Mucosa of gallbladder (tissue), 1 donor: ENCODE measurements at regions not wholly inside any gene's neighbourhood (a gene's known extent, or its start where the extent isn't known, plus 50 kb on each side); places are given as distances from the start of the nearest gene placed in this dataset.
"Not testable (repeated sequence)": the region's sequence is repeated elsewhere in the genome, so short reads cannot be mapped to it uniquely, and the experiment has no call there.

Experiments used
- DNase-seq: peaks from one replicate; pipeline ENCODE4 v3.0.0-alpha.2; 2020; ENCODE audit warnings: low spot score
- donor health status: DM: no; HTN: no; CAD: no.

DNA sequence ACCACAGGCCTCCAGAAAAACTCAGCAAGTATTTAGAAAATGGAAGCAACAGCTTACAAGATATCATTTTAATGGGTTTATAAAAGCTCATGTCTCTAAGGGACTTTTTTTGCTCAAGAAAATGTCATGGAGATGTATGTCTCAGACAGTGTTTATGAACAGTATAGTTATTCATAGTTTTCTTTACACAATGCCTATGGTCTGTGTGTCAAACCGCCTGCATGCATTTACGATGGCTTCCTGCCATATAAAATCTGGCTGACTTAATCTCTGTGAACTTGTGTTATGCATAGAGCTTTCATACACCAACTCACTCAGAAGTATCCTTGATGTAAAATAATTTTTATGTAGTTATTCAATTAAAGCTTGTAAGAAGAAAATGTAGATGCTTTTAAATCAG lies 1314.2 kb upstream of the LRRTM3 start:
- DNase-seq: no peak

DNA sequence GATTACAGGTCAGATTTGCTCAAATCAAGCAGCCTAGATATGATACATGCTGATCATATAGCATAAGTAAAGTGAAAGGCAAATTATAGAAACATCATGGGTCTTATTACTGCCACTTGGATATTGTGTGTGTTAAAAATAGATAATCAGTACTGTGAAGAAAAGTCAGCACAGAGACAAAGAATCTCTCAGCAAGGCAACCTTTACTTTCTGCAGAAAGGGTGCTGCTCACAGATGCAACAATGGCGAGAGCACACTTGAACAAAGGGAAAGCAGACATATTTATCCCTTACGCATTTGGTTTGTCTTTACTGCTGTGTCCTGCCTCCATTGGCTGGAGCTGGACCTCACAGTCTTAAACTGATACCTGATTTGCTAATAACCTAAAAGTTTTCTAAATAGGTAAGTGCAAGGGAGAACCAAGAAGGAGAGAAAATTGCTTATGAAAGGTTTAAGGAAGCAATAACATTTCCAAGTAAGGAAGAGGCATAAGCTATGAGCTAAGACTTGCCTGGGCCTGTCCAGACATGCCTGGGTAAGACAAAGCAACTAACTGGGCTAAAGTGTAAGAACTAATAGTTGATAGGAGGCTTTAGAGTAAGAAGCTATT lies 1310.8 kb upstream of the LRRTM3 start:
- DNase-seq: no peak

DNA sequence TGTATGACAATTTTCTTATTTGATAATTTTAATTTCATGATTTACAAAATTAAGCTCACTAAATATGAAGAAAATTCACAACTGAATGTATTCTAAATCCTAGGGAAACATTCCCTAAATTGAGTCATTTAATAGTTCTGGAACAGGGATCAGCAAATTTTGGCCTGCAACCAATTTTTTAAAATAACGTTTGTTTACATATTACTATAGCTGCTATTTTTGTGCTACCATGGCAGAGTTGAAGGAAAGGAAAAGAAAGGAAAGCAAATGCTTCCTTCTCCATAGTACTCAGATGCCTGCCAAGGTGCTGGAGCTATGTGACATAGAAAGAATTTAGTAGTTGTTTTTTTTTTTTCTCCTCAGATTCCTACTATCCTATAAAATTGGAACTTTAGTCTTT lies 1307.7 kb upstream of the LRRTM3 start:
- DNase-seq: no peak

DNA sequence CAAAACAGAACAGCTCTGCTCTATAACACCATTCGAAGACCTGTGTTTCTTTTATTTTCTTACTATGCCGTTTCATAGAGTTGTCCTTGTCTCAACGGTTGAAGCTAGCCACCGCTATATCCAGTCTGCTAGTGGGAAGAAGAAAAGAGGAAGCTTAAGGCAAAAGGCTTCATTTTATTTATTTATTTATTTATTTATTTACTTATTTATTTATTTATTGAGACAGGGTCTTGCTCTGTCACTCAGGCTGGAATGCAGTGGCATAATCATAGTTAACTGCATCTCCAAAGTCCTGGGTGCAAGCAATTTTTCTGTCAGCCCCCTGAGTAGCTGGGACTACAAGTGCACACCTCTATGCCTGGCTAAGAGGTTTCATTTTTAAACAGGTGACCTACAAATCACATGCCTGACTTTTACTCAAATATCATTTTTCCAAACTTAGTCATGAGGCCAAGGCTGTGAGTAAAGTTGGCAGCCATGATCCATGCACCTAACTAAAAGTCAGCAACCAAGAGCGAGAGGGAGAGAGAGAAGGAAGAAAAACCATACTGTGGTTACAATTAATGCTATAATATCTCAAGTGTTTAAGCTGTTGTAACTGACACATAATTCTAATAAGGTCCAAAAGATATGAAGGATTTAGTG lies 1305.3 kb upstream of the LRRTM3 start:
- DNase-seq: no peak

DNA sequence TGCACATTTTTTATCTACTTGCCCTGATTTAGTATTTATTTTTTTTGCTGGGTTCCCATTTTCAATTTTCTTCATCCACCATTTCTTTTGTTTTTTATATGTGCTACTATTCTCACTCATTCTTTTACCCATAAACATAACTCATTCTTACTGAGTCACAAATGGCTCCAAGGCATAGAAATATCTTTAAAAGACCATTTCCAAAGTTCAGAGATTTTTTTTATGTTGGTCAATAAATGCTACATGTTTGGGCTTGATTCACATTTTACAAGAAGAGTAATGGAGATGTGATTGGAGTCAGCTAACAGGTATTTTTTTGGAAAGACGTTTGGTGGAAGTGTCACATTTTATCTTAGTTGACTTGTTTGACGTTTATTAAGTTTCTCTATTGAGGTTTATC lies 1303.2 kb upstream of the LRRTM3 start:
- DNase-seq: no peak

DNA sequence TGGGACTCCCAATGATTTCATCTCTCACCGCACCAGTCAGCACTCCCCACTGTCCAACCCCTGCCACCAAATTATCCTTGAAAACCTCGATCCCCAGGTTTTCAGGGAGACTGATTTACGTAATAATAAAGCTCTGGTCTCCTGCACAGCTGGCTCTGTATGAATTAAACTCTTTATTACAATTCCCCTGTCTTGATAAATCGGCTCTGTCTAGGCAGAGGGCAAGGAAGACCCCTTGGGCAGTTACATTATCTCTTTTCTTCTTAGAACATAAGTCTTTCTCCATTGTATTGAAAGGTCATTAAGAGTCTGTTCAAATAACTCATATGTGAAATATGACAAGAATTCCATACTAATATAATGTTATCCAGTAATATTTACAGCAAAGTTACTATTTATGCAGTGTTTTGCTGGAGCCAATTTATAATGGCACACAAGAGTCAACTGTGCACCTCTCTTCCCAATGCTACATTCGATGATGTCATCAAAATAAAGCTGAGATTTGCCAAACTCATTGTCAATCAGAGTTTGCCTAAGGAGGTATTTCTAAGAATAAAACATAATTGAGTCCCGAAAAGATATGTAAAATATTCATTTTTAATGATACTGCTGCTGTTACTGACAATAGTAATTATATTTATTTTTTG lies 1297.2 kb upstream of the LRRTM3 start:
- DNase-seq: no peak

DNA sequence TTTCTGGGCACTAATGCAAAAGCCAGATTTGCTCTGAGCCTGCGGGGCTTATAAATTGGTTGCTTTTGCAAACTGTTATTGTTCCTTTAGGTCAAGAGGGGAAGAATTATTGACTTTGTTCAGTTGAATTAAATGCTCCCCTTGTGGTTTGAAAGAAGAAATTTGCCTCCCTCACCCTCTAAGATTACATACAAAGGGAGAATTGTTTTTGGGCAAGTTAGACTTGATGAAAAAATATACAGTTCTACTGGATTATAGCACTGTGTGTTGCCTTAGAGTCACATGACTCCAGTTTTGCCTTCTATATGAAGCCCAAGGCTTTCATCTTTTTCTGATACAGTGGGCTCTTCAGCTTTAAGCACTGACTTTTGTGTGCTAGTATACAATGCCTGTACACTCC lies 1265.8 kb upstream of the LRRTM3 start:
- no peak for DNase-seq

DNA sequence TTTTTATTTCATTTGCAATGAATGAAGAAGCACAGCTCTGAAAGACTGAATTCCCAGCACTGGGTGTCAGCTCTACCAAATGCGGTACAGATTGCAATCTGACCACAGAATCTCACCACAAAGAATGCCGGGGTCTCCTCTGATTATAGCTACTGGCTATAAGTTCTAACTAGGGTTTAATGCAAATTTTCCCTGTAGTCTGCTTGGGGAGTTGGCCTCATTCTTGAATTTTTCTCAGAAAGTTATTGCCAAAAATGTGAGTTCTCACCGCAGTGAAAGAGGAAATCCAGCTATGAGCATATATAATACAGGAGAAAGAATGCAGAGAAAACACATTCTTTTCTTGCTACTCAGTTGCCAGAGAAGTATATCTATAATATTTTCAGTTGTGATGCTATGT lies 1255.7 kb upstream of the LRRTM3 start:
- DNase-seq: no peak

DNA sequence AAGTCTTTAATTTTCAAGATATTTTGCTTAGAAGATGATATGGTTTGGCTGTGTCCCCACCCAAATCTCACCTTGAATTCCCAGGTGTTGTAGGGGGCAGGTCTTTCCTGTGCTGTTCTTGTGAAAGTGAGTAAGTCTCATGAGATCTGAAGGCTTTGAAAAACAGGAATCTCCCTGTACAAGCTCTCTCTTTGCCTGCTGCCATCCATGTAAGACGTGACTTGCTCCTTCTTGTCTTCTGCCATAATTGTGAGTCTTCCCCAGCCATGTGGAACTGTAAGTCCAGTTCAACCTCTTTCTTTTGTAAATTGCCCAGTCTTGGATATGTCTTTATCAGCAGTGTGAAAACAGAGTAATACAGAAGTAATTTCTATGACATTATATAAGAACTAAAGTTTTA lies 1255.2 kb upstream of the LRRTM3 start:
- not testable (repeated sequence) for DNase-seq

DNA sequence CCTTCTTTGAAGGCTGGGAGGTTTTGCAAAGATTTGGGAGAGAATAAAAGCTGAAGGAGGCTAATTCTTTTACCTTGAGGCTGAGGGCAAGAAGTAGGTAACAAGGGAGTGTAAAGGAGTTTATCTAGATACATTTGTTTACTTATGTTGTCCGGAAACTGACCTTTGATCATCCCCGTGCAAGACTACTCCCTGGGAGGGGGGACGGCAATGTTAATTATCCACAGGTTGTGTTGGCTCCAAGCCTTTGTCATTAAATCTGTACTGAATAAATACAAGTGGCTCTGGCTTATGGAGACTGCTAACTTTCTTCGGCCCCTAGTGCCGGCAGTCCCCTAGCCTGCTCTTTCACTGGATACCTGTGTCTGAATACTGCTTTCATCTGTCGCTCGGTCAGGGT lies 1250.6 kb upstream of the LRRTM3 start:
- DNase-seq: peak; percentile 10

DNA sequence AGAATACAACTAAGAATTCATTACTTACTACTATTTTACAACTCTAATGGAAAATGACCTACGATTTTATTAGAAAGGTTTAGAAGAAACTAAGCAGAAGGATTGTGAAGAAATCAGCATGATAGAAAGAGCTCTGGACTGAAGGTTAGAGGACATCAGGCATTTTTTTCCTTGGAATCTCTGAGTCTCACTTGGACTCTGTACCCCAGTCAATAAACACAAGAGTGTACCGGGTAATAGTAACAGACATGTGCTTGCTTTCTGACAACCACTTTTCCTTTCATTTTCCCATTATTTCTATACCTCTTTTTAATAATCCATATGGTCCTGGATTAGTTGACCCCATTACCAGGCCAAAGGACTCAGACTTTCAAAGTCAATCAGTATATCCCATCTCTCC lies 1240.9 kb upstream of the LRRTM3 start:
- DNase-seq: no peak

DNA sequence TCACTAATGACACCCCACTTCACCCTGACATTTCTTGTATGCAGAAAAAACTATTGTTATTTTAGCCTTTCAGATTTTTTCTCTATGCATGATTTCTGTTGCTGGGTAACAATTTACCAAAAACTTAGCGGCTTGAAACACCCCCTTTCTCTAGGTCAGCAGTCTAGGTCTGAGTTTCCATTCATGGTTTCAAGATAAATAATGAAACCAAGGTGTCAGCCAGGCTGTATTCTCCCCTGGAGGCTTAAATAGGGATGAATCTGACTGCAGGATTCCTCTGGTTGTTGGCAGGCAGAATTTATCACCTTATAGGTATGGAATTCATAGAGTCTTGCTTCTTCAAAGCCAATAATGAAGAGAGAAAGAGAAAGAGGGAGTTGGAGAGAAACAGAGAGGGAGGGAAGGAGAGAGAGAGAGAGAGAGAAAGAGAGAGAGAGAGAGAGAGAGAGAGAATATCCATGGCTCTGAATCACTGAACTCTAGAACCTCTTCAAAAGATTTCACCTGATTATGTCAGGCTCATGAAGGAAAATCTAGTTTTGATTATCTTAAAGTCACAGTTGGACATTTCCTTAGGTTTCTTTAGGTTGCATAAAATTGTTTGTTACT lies 1224.6 kb upstream of the LRRTM3 start:
- no peak for DNase-seq

DNA sequence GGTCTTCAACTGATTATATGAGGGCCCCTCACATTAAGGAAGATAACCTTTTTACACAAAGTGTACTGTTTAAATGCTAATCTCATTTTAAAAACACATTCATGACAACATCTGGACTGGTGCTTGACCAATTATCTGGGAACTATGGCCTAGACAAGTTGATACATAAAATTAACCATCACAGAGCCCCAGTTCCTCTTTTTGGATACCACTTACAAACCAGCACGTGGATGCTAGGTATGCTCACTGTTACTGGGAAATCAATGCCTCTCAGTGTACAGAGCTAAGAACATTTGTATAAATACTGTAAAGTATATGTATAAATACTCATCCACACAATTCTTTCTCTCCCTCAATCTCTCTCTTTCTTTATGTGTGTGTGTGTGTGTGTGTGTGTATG lies 1217.8 kb upstream of the LRRTM3 start:
- DNase-seq: no peak

DNA sequence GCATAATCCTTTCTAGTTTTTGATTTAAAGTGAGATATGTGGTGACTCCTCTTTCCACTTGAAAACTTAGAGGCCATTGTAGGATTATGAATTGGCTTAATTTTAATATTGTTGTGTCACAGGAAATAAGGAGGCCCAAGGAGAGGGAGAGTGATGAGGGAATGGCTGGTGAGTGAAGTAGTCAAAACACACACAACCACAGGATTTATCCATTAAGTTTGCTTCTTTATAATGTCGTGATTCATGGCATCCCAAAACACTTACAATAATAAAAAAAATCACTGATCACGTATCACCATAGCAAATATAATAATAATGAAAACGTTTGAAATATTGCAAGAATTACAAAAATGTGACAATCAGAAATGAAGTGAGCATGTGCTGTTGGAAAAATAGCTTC lies 1215.5 kb upstream of the LRRTM3 start:
- no peak for DNase-seq

DNA sequence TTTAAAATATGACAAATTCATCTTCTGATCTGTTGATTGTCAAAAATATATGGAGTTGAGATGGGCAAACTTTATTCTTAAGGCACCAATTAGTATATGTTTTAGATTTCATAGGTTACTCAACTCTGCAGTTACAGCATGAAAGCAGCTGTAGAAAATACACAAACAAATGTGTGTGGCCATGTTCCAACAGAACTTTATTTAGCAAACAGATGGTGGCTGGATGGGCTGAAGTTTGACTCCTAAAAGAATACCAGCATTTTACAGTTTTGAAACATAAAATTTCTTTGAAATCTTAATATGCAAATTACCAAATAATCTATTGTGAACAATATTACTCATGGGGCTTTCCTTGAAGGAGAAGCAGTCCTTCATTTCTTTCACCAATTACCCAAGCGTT lies 1206.0 kb upstream of the LRRTM3 start:
- DNase-seq: no peak

DNA sequence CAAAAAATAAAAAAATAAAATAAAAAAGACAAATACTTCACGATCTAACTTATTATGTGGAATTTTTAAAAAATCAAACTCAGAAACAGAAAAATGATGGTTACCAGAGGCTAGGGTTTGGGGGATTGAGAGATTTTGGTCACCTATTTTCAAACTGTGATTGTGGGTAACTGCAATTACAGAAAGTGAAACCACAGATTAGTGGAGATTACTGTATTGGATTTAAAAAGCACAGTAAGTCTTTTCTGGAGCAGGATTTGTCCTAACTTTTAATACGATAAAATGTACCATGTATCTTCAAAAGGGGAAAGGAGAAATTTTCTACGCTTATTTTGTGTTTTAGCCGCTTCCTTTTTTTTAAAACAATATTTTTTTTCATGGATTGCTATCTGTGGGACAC lies 1204.9 kb upstream of the LRRTM3 start:
- DNase-seq: no peak

DNA sequence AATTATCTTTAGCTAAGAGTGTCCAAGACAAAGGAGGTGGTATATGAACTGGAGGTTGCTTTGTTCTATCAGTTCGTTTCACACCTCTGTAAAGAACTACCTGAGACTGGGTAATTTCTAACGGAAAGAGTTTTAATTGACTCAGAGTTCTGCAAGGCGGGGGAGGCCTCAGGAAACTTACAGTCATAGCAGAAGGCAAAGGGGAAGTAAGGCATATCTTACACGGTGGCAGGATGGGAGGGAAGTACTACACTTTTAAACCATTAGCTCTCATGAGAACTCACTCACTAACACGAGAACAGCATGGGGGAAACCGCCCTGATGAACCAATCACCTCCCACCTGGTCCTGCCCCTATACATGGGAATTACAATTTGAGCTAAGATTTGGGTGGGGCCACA lies 1202.3 kb upstream of the LRRTM3 start:
- no peak for DNase-seq

DNA sequence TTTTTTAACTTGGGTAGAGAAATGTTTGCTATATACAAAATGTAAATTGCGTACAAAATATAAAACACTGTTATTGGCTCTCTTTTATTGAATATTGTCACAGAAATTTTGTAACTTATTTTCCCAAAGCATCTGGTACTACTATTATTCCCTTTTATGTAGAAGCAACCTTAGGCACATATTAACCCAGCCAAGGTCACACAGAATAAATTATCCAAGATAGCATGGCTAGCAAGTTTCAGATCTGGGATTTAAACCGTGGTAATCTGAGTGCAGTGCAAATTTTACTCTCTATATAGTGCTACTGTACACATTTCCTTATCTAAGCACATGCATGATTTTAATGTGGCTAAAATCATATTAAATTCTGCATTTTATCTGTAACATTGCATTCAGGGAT lies 1190.5 kb upstream of the LRRTM3 start:
- DNase-seq: no peak

DNA sequence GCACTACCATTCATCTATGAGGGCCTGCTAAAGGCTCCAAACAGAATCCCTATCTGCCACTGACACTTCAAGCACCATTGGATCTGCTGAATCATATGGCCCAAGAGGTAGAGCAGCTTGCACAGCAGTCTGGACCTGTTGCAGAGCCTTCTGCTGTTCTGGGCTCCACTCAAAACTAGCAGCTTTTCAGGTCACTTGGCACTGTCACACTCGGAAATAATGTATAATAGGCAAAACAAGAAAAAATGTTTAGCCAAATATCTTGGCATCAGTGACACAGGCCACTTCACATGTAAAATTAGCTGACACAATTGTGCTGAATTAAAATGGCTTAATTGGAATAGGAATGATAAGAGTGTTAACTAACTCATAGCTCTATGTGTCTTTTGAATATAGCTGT lies 1182.9 kb upstream of the LRRTM3 start:
- no peak for DNase-seq

DNA sequence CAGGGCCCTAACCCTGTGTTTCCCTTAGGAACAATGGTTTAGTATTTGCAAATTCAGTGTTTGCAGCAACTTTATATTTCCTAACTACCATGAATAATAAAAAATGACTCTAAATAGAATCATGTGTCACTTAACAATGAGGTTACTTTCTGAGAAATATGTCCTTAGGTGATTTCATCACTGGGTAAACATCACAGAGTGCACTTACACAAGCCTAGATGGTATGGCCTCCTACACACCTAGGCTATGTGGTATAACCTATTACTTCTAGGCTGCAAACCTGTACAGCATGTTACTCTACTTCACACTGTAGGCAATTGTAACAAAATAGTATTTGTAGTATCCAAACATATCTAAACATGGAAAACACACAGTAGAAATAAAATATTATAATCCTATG lies 1174.6 kb upstream of the LRRTM3 start:
- no peak for DNase-seq

DNA sequence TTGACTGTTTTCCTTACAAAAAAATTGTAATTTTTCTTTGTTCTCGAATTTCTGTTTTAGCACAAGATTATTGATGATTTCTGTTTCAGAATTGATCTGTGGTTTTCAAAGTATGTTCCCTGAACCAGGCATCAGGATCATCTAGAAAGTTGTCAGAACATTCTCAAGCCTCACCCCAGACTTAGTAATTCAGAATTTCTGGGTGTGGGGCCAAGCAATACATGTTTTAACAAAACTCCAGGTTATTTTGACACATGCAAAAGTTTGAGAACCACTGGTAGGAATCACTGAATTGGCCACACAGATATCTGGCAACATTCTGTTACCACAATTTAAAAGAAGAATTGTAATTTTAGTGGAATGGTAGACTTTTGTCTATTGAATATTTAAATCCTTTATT lies 1173.9 kb upstream of the LRRTM3 start:
- no peak for DNase-seq

DNA sequence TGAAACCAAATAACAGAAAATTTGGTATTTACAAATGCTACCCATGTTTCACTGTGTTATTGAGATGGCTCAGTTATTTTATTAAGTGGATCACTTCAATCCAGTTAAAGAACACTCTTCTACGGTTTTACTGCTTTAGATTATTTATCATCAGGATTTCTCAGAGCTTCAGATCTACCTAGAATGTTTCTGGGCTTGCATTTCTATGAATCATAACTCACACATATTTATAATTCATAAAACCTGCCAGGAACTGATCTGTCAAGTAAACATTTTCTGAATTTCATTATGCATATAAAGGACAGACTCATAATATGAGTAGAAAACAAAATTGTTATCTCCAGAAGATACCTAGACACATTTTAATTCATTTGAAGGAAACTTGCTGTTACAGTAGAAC lies 1172.3 kb upstream of the LRRTM3 start:
- no peak for DNase-seq

DNA sequence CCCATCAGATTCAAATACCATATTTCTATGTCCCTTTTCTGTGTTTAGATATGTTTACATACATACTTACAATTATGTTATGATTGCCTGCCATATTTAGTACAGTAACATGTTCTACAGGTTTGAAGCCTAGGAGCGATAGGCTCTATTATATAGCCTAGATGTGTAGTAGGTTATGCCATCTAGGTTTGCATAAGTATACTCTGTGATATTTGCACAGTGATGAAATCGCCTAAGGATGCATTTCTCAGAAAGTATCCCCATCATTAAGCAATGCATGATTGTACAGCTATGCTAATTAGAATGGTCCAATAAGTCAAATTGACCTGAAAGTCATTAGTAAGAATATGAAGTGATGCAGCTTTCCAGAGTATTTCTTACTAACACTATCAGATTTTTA lies 1171.7 kb upstream of the LRRTM3 start:
- no peak for DNase-seq
